Right renal cortex interstitium (tissue), 3 donors: ENCODE measurements at regions not wholly inside any gene's neighbourhood (a gene's known extent, or its start where the extent isn't known, plus 50 kb on each side); places are given as distances from the start of the nearest gene placed in this dataset.

Experiments used
- DNase-seq, 3 donors: peaks; one replicate each; pipeline ENCODE4 v3.0.0-alpha.2; 2013; ENCODE audit warnings: low read depth in 3 of 3, low spot score in 2 of 3

- DNase-seq, result no peak
Measured at GRCh38 chr2:22270341-22270740, 1114.6 kb upstream of the KLHL29 start.

- DNase-seq, result no peak
Measured at GRCh38 chr2:22273853-22274252, 1111.1 kb upstream of the KLHL29 start.

GRCh38 chr2:22274661-22275060 is 1110.3 kb upstream of the KLHL29 start:
- DNase-seq, result no peak

GRCh38 chr2:22276696-22277095 is 1108.3 kb upstream of the KLHL29 start:
- no peak for DNase-seq

- no peak for DNase-seq
Measured at GRCh38 chr2:22279541-22279940, 1105.4 kb upstream of the KLHL29 start.

GRCh38 chr2:22281033-22281432 is 1103.9 kb upstream of the KLHL29 start:
- peak in 1 of 3 donors; percentile 9 for DNase-seq

- no peak for DNase-seq
Measured at GRCh38 chr2:22282220-22282619, 1102.8 kb upstream of the KLHL29 start.

- no peak for DNase-seq
Measured at GRCh38 chr2:22282916-22283315, 1102.1 kb upstream of the KLHL29 start.

- DNase-seq, result no peak
Measured at GRCh38 chr2:22283436-22283835, 1101.5 kb upstream of the KLHL29 start.

GRCh38 chr2:22290302-22290701 is 1094.7 kb upstream of the KLHL29 start:
- no peak for DNase-seq

GRCh38 chr2:22290909-22291473 is 1094.0 kb upstream of the KLHL29 start:
- DNase-seq, result no peak

- DNase-seq, result no peak
Measured at GRCh38 chr2:22301228-22301627, 1083.8 kb upstream of the KLHL29 start.

- DNase-seq, result no peak
Measured at GRCh38 chr2:22326250-22326649, 1058.7 kb upstream of the KLHL29 start.

GRCh38 chr2:22329211-22330154 is 1055.5 kb upstream of the KLHL29 start:
- no peak for DNase-seq

- DNase-seq, result no peak
Measured at GRCh38 chr2:22336414-22336813, 1048.6 kb upstream of the KLHL29 start.

GRCh38 chr2:22340716-22341115 is 1044.3 kb upstream of the KLHL29 start:
- peak in 1 of 3 donors; percentile 24 for DNase-seq

- DNase-seq, result no peak
Measured at GRCh38 chr2:22347306-22347705, 1037.7 kb upstream of the KLHL29 start.

GRCh38 chr2:22350621-22351020 is 1034.4 kb upstream of the KLHL29 start:
- no peak for DNase-seq

GRCh38 chr2:22355816-22356433 is 1029.1 kb upstream of the KLHL29 start:
- peak in 2 of 3 donors; percentile 25 to 47 for DNase-seq

- no peak for DNase-seq
Measured at GRCh38 chr2:22359071-22359672, 1025.8 kb upstream of the KLHL29 start.

GRCh38 chr2:22360735-22361374 is 1024.1 kb upstream of the KLHL29 start:
- no peak for DNase-seq
